Panc1 (cell line): ENCODE measurements at regions not wholly inside any gene's neighbourhood (a gene's known extent, or its start where the extent isn't known, plus 50 kb on each side); places are given as distances from the start of the nearest gene placed in this dataset.

ENCODE experiments used
- ATAC-seq: fragments of 200-7000 bp; cut with Tn5 transposase; 2 replicates; pipeline ENCODE4 v1.9.1; 2020; ENCODE audit warnings: mild to moderate bottlenecking, moderate library complexity
- BruUV-seq: library from RNA; stranded (reverse); fragments of 400-500 nt; replicated peaks from 2 replicates; lab custom pipeline; 2021; lab: Mats Ljungman, UMichigan
- CTCF ChIA-PET: fragments of 300-600 bp; sonication (Branson Sonifier 250); formaldehyde crosslinking; loops from one replicate; lab custom pipeline; 2022; ENCODE audit warnings: antibody characterized with exemption; lab: Charles Lee
- POLR2A ChIA-PET: fragments of 300-600 bp; sonication (Branson Sonifier 250); formaldehyde crosslinking; loops from one replicate; lab custom pipeline; 2022; ENCODE audit warnings: antibody characterized with exemption; lab: Charles Lee
- DNase-seq: peaks from one replicate; pipeline ENCODE4 v3.0.0-alpha.2; 2010; ENCODE audit warnings: low read depth, low spot score
- H3K27ac ChIP-seq: 2 replicates; pipeline ENCODE4 v1.5.1; 2011; ENCODE audit warnings: mild to moderate bottlenecking, low read length, inconsistent platforms
- H3K27me3 ChIP-seq: fragments of 200-500 bp; sonication (Bioruptor generic); 2 replicates; pipeline ENCODE4 v1.6.0; 2014; ENCODE audit warnings: low read length, inconsistent platforms; ENCODE audit not compliant: control insufficient read depth, insufficient read depth
- H3K36me3 ChIP-seq: fragments of 200-500 bp; sonication (Bioruptor generic); 2 replicates; pipeline ENCODE4 v1.5.1; 2014; ENCODE audit warnings: inconsistent platforms, mild to moderate bottlenecking, low read length, moderate library complexity; ENCODE audit not compliant: control insufficient read depth, insufficient read depth
- H3K4me1 ChIP-seq: 2 replicates; pipeline ENCODE4 v1.5.1; 2011; ENCODE audit warnings: inconsistent platforms, mild to moderate bottlenecking, low read length, moderate library complexity; ENCODE audit not compliant: control insufficient read depth, insufficient read depth
- H3K4me3 ChIP-seq, 2 experiments: 2 replicates each; pipeline ENCODE4 v1.5.1; 2011 to 2012; ENCODE audit warnings: low read depth in 2 of 2, low read length in 2 of 2, mild to moderate bottlenecking in 2 of 2, inconsistent platforms in 1 of 2, moderate library complexity in 1 of 2
- H3K9me3 ChIP-seq: fragments of 200-500 bp; sonication (Bioruptor generic); 2 replicates; pipeline ENCODE4 v1.5.1; 2014; ENCODE audit warnings: low read depth, mild to moderate bottlenecking, inconsistent platforms, low read length, moderate library complexity; ENCODE audit not compliant: control insufficient read depth, insufficient read depth
- CTCF ChIP-seq: fragments of 450-650 bp; IDR thresholded peaks from 2 replicates; pipeline ENCODE4 v1.5.1; 2017; ENCODE audit warnings: mild to moderate bottlenecking
- POLR2AphosphoS5 ChIP-seq: IDR thresholded peaks from 2 replicates; pipeline ENCODE4 v1.6.1; 2012; ENCODE audit warnings: mild to moderate bottlenecking, low read depth, low read length, moderate library complexity
- REST ChIP-seq, 2 experiments: IDR thresholded peaks; 2 replicates each; pipeline ENCODE4 v1.6.1; 2011 to 2012; ENCODE audit warnings: low read depth in 2 of 2, control low read depth in 1 of 2, low read length in 1 of 2, mild to moderate bottlenecking in 1 of 2, moderate library complexity in 1 of 2; ENCODE audit not compliant: insufficient read depth in 1 of 2
- SIN3A ChIP-seq: IDR thresholded peaks from 2 replicates; pipeline ENCODE4 v1.6.1; 2012; ENCODE audit warnings: low read depth, mild to moderate bottlenecking, low read length, moderate library complexity, borderline replicate concordance; ENCODE audit not compliant: insufficient read depth
- TCF7L2 ChIP-seq: IDR thresholded peaks from 2 replicates; pipeline ENCODE4 v1.6.1; 2011; ENCODE audit warnings: mild to moderate bottlenecking, low read depth, low read length, inconsistent platforms
- in situ Hi-C: cut with HindIII; loops from 2 replicates; pipeline ENCODE4 v1.10.0; 2016; ENCODE audit warnings: low sequenced_read_pairs, low pct_unique_long_range_greater_than_20kb
- intact Hi-C: fragments of 100-400 bp; cut with micrococcal nuclease; formaldehyde crosslinking; loops from one replicate; pipeline ENCODE4 v1.10.0; 2022; ENCODE audit not compliant: unreplicated experiment

GRCh38 chr1:72918940-72919339, 636.6 kb upstream of the NEGR1 start:
- ATAC-seq = no peak
- Histone ChIP-seq H3K4me1 (no peaks in the 10 kb centered on the region), H3K9me3 (no peaks in the 10 kb centered on the region), H3K4me3 (no peak overlapping the region), H3K36me3 (no peaks in the 10 kb centered on the region), H3K27me3 (no peaks in the 10 kb centered on the region), H3K27ac (no peak overlapping the region)
- POLR2A ChIA-PET = no interaction called here
- in situ Hi-C loops (no loop called here), intact Hi-C loops (no loop called here)
- CTCF ChIA-PET = no interaction called here
- no TSS peak for BruUV-seq
- no peak for DNase-seq
- no peak for TF ChIP-seq CTCF
- no peak for TF ChIP-seq POLR2AphosphoS5
- no peak for TF ChIP-seq SIN3A
- no peak for TF ChIP-seq REST (IDR thresholded peaks at IDR 0.05; ENCODE audit: insufficient read depth in 1 of 2, low read depth in 2 of 2, low read length in 1 of 2)
- TF ChIP-seq TCF7L2 = no peak

- Histone ChIP-seq H3K36me3 (no peaks in the 10 kb centered on the region), H3K27me3 (no peaks in the 10 kb centered on the region), H3K9me3 (no peaks in the 10 kb centered on the region), H3K4me1 (no peaks in the 10 kb centered on the region), H3K4me3 (no peak overlapping the region), H3K27ac (no peak overlapping the region)
- no TSS peak for BruUV-seq
- intact Hi-C loops (loop anchor here (2.0 kb wide), 1 partner anchor 19 kb away; no protein-coding TSS in a partner anchor), in situ Hi-C loops (no loop called here)
- ChIA-PET POLR2A (no interaction called here), CTCF (no interaction called here)
- ATAC-seq = no peak
- no peak for DNase-seq
- no peak for TF ChIP-seq CTCF
- no peak for TF ChIP-seq SIN3A
- no peak for TF ChIP-seq POLR2AphosphoS5
- no peak for TF ChIP-seq REST (IDR thresholded peaks at IDR 0.05; ENCODE audit: insufficient read depth in 1 of 2, low read depth in 2 of 2, low read length in 1 of 2)
- TF ChIP-seq TCF7L2 = no peak
These were observed 635.6 kb upstream of the NEGR1 start for GRCh38 chr1:72917920-72918319.
